ENCODE measurements at regions not wholly inside any gene's neighbourhood (a gene's known extent, or its start where the extent isn't known, plus 50 kb on each side); places are given as distances from the start of the nearest gene placed in this dataset.

- H4K8ac ChIP-seq (replicated peaks; ENCODE audit: insufficient read length, low read depth, low read length), result no peak overlapping the region
- no peak overlapping the region for H3K4me2 ChIP-seq (ENCODE audit: insufficient read depth, insufficient read length, low read length)
- H4K20me1 ChIP-seq (ENCODE audit: control insufficient read depth, insufficient read depth, insufficient read length), result no peaks in the 10 kb centered on the region
- no peak overlapping the region for H2BK12ac ChIP-seq (ENCODE audit: insufficient read length, low read depth, low read length)
- no peak overlapping the region for H2AK5ac ChIP-seq (ENCODE audit: insufficient read length, low read length)
- H3K27me3 ChIP-seq (ENCODE audit: insufficient read depth, low read length), result no peaks in the 10 kb centered on the region
- no CpG with 5 or more reads among the region's 2 CpGs for WGBS (ENCODE audit: extremely low coverage, insufficient read length, low lambda C conversion rate)
- TF ChIP-seq CTCF (conservative IDR thresholded peaks at IDR 0.05), result no peak
- no peaks in the 10 kb centered on the region for H3K36me3 Mint-ChIP-seq (ENCODE audit: insufficient read depth in 1 of 3, low read depth in 3 of 3)
- no peak overlapping the region for H2BK20ac ChIP-seq (ENCODE audit: low read depth, low read length, poor library complexity, severe bottlenecking)
- H3K4me1 ChIP-seq (ENCODE audit: insufficient read depth, low read length), result no peaks in the 10 kb centered on the region
- H3K23ac ChIP-seq (ENCODE audit: insufficient read length, low read depth, low read length), result no peak overlapping the region
- H3K9ac ChIP-seq (ENCODE audit: extremely low read depth, insufficient read length, low read length), result no peak overlapping the region
- no peak overlapping the region for H3K4ac ChIP-seq (ENCODE audit: low read depth, low read length)
- no peak overlapping the region for H4K5ac ChIP-seq (ENCODE audit: insufficient read length, low read depth, low read length)
- H3K23me2 ChIP-seq (ENCODE audit: insufficient read length, low read depth, low read length, poor library complexity, severe bottlenecking), result no peaks in the 10 kb centered on the region
- no peak overlapping the region for H3K56ac ChIP-seq (ENCODE audit: insufficient read length, low read depth, low read length)
- H3K9me3 Mint-ChIP-seq, result no peaks in the 10 kb centered on the region
- H3K4me3 Mint-ChIP-seq, result no peak overlapping the region
- no peaks in the 10 kb centered on the region for H3K27me3 Mint-ChIP-seq (ENCODE audit: low read depth)
- no peak for DNase-seq
- H3K79me2 ChIP-seq (ENCODE audit: insufficient read depth, low read length), result no peaks in the 10 kb centered on the region
- no peak overlapping the region for H2AFZ ChIP-seq (ENCODE audit: low read length)
- no peak overlapping the region for H3K18ac ChIP-seq (ENCODE audit: insufficient read length, low read depth, low read length)
- no peak overlapping the region for H3K27ac ChIP-seq (ENCODE audit: insufficient read length, low read depth, low read length)
- H3K9me3 ChIP-seq (ENCODE audit: control insufficient read depth, low read depth, low read length), result no peaks in the 10 kb centered on the region
- H3K14ac ChIP-seq (ENCODE audit: insufficient read depth, low read length), result no peak overlapping the region
- no peak overlapping the region for H2BK5ac ChIP-seq (ENCODE audit: insufficient read length, low read length)
- no peak overlapping the region for H4K91ac ChIP-seq (ENCODE audit: insufficient read length, low read depth, low read length)
- no peak overlapping the region for H3K27ac Mint-ChIP-seq
- peaks cover 0 to 11% of the 10 kb centered on the region in 2 experiments; a peak in 2 of 4 replicates for H3K4me1 Mint-ChIP-seq
- no peak overlapping the region for H2BK15ac ChIP-seq (ENCODE audit: low read depth, low read length)
- no peak overlapping the region for H3T11ph ChIP-seq (ENCODE audit: low read length)
- H3K79me1 ChIP-seq (ENCODE audit: insufficient read depth, low read depth, low read length, poor library complexity, severe bottlenecking), result no peaks in the 10 kb centered on the region
- H2BK120ac ChIP-seq (ENCODE audit: low read depth, low read length, poor library complexity, severe bottlenecking), result no peak overlapping the region
Measured at GRCh38 chr13:64640002-64640401, 2590.1 kb downstream of the PCDH9 start.
